ENCODE measurements at regions not wholly inside any gene's neighbourhood (a gene's known extent, or its start where the extent isn't known, plus 50 kb on each side); places are given as distances from the start of the nearest gene placed in this dataset.

- TF ChIP-seq, protein P1, sequence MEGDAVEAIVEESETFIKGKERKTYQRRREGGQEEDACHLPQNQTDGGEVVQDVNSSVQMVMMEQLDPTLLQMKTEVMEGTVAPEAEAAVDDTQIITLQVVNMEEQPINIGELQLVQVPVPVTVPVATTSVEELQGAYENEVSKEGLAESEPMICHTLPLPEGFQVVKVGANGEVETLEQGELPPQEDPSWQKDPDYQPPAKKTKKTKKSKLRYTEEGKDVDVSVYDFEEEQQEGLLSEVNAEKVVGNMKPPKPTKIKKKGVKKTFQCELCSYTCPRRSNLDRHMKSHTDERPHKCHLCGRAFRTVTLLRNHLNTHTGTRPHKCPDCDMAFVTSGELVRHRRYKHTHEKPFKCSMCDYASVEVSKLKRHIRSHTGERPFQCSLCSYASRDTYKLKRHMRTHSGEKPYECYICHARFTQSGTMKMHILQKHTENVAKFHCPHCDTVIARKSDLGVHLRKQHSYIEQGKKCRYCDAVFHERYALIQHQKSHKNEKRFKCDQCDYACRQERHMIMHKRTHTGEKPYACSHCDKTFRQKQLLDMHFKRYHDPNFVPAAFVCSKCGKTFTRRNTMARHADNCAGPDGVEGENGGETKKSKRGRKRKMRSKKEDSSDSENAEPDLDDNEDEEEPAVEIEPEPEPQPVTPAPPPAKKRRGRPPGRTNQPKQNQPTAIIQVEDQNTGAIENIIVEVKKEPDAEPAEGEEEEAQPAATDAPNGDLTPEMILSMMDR (IDR thresholded peaks at IDR 0.05; ENCODE audit: insufficient read depth, low read depth, low read length), result no peak
- TF ChIP-seq EZH2 (IDR thresholded peaks at IDR 0.05; ENCODE audit: insufficient read depth, low read length), result no peak
Measured at GRCh38 chr5:103741984-103742383, 179.4 kb upstream of the NUDT12 start.

Data from astrocyte (in vitro differentiated cells and primary cell).